ENCODE measurements at regions not wholly inside any gene's neighbourhood (a gene's known extent, or its start where the extent isn't known, plus 50 kb on each side); places are given as distances from the start of the nearest gene placed in this dataset.

- TF ChIP-seq ZNF605 (CRISPR knock-in tag; IDR thresholded peaks at IDR 0.05), result no peak
- TF ChIP-seq NR2F6 (IDR thresholded peaks at IDR 0.05), result peak; percentile 11; the same call in 1 of the 2 replicates
- TF ChIP-seq NR2F6 (CRISPR knock-in tag; IDR thresholded peaks at IDR 0.05), result peak; percentile 33; the same call in 1 of the 2 replicates
- peak; percentile 83; the same call in 1 of the 2 replicates for TF ChIP-seq SOX5 (CRISPR knock-in tag; IDR thresholded peaks at IDR 0.05; ENCODE audit: borderline replicate concordance)
- no peak for TF ChIP-seq PHF5A (CRISPR knock-in tag; IDR thresholded peaks at IDR 0.05; ENCODE audit: low read depth, unreplicated experiment)
- peak; percentile 65; the same call in 1 of the 2 replicates for TF ChIP-seq FOXK1 (CRISPR knock-in tag; IDR thresholded peaks at IDR 0.05; ENCODE audit: borderline replicate concordance, low read depth)
- no peak for TF ChIP-seq CEBPZ (IDR thresholded peaks at IDR 0.05; ENCODE audit: low read length)
- peak; percentile 17; the same call in 1 of the 2 replicates for TF ChIP-seq TARDBP (CRISPR knock-in tag; IDR thresholded peaks at IDR 0.05)
- no peak for TF ChIP-seq FOXO4 (CRISPR knock-in tag; conservative IDR thresholded peaks at IDR 0.05)
- TF ChIP-seq ZNF232 (CRISPR knock-in tag; IDR thresholded peaks at IDR 0.05; ENCODE audit: borderline replicate concordance), result no peak
- no peak for TF ChIP-seq DPF2 (CRISPR knock-in tag; IDR thresholded peaks at IDR 0.05; ENCODE audit: borderline replicate concordance, low read depth)
- 0 out of 2 replicates have a peak, but pooled peaks have one; percentile 38 for TF ChIP-seq ZNF772 (CRISPR knock-in tag; IDR thresholded peaks at IDR 0.05)
- TF ChIP-seq RCOR2 (CRISPR knock-in tag; IDR thresholded peaks at IDR 0.05), result peak; percentile 50; the same call in 1 of the 2 replicates
- TF ChIP-seq ZNF547 (CRISPR knock-in tag; IDR thresholded peaks at IDR 0.05), result no peak
- TF ChIP-seq MLXIP (CRISPR knock-in tag; IDR thresholded peaks at IDR 0.05; ENCODE audit: borderline replicate concordance), result no peak
- TF ChIP-seq ZNF766 (CRISPR knock-in tag; IDR thresholded peaks at IDR 0.05; ENCODE audit: borderline replicate concordance), result no peak
- TF ChIP-seq CAMTA2 (CRISPR knock-in tag; IDR thresholded peaks at IDR 0.05; ENCODE audit: borderline replicate concordance), result no peak
- no peak for TF ChIP-seq ZNF138 (CRISPR knock-in tag; IDR thresholded peaks at IDR 0.05; ENCODE audit: low read depth)
- TF ChIP-seq HNRNPH1 (optimal IDR thresholded peaks at IDR 0.05; ENCODE audit: low read depth, low read length), result no peak
- TF ChIP-seq CC2D1A (CRISPR knock-in tag; IDR thresholded peaks at IDR 0.05), result no peak
Measured at GRCh38 chr11:13114566-13115379, 105.7 kb downstream of the RASSF10 start (continued).

Measured in HepG2 (cell line).